ENCODE measurements at regions not wholly inside any gene's neighbourhood (a gene's known extent, or its start where the extent isn't known, plus 50 kb on each side); places are given as distances from the start of the nearest gene placed in this dataset.

DNA sequence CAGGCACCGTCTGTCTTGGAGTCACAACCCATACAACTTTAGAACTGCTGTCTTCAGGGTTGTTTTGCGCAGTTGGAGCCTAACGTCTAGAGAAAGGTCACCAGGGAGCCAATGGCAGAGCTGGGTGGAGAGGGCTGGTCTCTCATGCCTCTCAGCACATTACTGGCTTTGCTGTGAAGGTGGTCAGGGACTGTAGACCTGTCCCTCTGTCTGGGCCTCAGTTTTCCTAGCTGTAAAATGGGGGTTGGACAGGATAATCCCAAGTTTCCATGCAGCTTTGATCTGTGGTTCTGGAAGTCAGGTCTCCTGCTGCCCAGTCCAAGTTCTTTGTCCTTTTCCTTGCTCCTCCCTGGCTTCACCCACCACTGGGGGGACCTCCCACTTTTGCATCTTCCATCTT is 52.2 kb upstream of the EPB41L1 start:
- TF ChIP-seq, protein P1, sequence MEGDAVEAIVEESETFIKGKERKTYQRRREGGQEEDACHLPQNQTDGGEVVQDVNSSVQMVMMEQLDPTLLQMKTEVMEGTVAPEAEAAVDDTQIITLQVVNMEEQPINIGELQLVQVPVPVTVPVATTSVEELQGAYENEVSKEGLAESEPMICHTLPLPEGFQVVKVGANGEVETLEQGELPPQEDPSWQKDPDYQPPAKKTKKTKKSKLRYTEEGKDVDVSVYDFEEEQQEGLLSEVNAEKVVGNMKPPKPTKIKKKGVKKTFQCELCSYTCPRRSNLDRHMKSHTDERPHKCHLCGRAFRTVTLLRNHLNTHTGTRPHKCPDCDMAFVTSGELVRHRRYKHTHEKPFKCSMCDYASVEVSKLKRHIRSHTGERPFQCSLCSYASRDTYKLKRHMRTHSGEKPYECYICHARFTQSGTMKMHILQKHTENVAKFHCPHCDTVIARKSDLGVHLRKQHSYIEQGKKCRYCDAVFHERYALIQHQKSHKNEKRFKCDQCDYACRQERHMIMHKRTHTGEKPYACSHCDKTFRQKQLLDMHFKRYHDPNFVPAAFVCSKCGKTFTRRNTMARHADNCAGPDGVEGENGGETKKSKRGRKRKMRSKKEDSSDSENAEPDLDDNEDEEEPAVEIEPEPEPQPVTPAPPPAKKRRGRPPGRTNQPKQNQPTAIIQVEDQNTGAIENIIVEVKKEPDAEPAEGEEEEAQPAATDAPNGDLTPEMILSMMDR (optimal IDR thresholded peaks at IDR 0.05 in 1 of 3, IDR thresholded peaks at IDR 0.05 in 1 of 3, conservative IDR thresholded peaks at IDR 0.05 in 1 of 3; ENCODE audit: extremely low read depth in 1 of 3, insufficient read depth in 2 of 3, low read length in 3 of 3), result no peak
- TF ChIP-seq EZH2 (IDR thresholded peaks at IDR 0.05; ENCODE audit: low read length), result no peak
- Histone ChIP-seq H3K27ac (ENCODE audit: control insufficient read depth, insufficient read depth, low read length) (no peak overlapping the region), H3K9me1 (ENCODE audit: control insufficient read depth, extremely low read depth, insufficient read depth, low read length) (no peaks in the 10 kb centered on the region), H4K20me1 (ENCODE audit: control insufficient read depth, extremely low read depth, insufficient read depth, low read length) (no peaks in the 10 kb centered on the region), H3K9ac (ENCODE audit: control insufficient read depth, extremely low read depth, insufficient read depth, low read length) (no peak overlapping the region), H3K4me2 (ENCODE audit: control insufficient read depth, extremely low read depth, insufficient read depth, low read depth, low read length) (no peak overlapping the region), H3K4me3 (ENCODE audit: control insufficient read depth in 2 of 3, extremely low read depth in 1 of 3, insufficient read depth in 2 of 3, low read depth in 1 of 3, low read length in 3 of 3) (no peak overlapping the region), H3K27me3 (ENCODE audit: control insufficient read depth, extremely low read depth, insufficient read depth, low read length) (no peaks in the 10 kb centered on the region), H3K36me3 (ENCODE audit: control insufficient read depth in 2 of 2, extremely low read depth in 1 of 2, insufficient read depth in 2 of 2, low read length in 2 of 2) (no peaks in the 10 kb centered on the region), H2AFZ (ENCODE audit: control insufficient read depth, low read length) (no peak overlapping the region), H3K4me1 (ENCODE audit: control insufficient read depth, extremely low read depth, insufficient read depth, low read length) (peaks cover 11% of the 10 kb centered on the region), H3K79me2 (ENCODE audit: control insufficient read depth, insufficient read depth, low read length) (no peaks in the 10 kb centered on the region), H3K9me3 (ENCODE audit: control insufficient read depth, low read depth, low read length) (no peaks in the 10 kb centered on the region)
- DNase-seq (ENCODE audit: low read depth, low spot score) (no peak), FAIRE-seq (no peak)
- dilution Hi-C loops (cut with MboI; ENCODE audit: extremely low pct_ligation_motif_present, low sequenced_read_pairs), result no loop called here

DNA sequence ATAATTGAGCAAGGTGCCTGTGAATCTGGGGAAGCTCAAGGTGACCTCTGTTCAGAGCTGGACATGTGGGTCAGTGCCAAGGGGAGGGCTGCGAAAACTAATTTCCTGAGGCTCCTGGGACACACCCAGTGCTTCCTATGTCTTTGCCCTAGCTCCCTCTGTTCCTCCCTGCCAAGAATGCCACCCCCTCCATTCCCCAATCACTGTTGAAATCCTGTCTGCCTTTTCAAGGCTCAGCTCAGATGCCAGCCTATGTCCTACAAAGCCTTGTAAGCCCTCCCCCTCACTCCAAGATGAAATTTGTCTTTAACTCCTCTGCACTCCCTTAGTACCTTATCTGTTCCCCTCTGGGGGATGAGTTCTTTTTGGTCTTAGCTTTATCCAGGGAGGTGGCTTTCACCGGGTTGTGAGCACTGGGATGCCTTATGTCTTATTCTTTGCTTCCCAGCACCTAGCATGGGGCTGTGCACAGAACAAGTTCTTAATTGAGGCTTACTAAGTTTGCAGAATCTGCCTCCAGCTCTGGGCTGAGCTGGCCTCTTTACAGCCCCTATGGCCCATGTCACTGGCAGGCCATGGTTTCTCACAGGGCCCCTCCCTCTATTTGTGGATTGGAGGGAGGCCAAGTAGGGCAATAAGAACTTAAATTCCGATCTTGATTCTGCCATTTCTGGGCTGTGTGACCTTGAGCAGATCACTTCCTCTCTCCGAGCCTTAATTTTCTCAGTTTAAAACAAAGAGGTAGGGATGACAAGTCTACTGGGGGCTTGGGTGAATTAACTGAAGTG is 51.5 kb upstream of the EPB41L1 start:
- no peak overlapping the region for H3K4me2 ChIP-seq (ENCODE audit: control insufficient read depth, extremely low read depth, insufficient read depth, low read depth, low read length)

DNA sequence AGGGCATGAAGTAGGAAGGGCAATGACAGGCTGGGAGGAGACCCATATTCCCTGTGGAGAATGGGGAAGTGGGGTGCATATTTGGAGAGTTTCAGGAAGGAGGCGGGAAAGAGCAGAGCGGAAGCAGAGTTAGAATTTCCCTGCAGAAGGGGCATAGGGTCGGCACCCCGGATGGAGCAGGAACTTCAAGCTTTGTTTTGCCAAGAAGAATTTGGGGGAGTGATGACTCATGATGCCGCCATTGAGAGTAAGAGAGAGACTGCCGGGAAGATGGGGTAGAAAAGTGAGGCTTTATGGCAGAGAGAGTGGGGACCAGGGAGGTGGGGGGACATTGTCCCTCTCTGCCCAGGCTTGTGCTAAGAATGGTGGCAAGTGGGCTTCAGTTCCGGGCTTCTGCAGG is 50.3 kb upstream of the EPB41L1 start:
- no peak overlapping the region for H2AFZ ChIP-seq (ENCODE audit: control insufficient read depth, low read length)
- no peak overlapping the region for H3K4me2 ChIP-seq (ENCODE audit: control insufficient read depth, extremely low read depth, insufficient read depth, low read depth, low read length)
- no peaks in the 10 kb centered on the region for H4K20me1 ChIP-seq (ENCODE audit: control insufficient read depth, extremely low read depth, insufficient read depth, low read length)
- no peak overlapping the region for H3K9ac ChIP-seq (ENCODE audit: control insufficient read depth, extremely low read depth, insufficient read depth, low read length)
- dilution Hi-C loops (cut with MboI; ENCODE audit: extremely low pct_ligation_motif_present, low sequenced_read_pairs), result no loop called here
- H3K4me1 ChIP-seq (ENCODE audit: control insufficient read depth, extremely low read depth, insufficient read depth, low read length), result no peaks in the 10 kb centered on the region
- H3K27me3 ChIP-seq (ENCODE audit: control insufficient read depth, extremely low read depth, insufficient read depth, low read length), result no peaks in the 10 kb centered on the region
- no peak overlapping the region for H3K27ac ChIP-seq (ENCODE audit: control insufficient read depth, insufficient read depth, low read length)
- no peak overlapping the region for H3K4me3 ChIP-seq (ENCODE audit: control insufficient read depth in 2 of 3, extremely low read depth in 1 of 3, insufficient read depth in 2 of 3, low read depth in 1 of 3, low read length in 3 of 3)
- DNase-seq (ENCODE audit: low read depth, low spot score) (no peak), FAIRE-seq (no peak)
- H3K9me1 ChIP-seq (ENCODE audit: control insufficient read depth, extremely low read depth, insufficient read depth, low read length), result no peaks in the 10 kb centered on the region
- no peaks in the 10 kb centered on the region for H3K36me3 ChIP-seq (ENCODE audit: control insufficient read depth in 2 of 2, extremely low read depth in 1 of 2, insufficient read depth in 2 of 2, low read length in 2 of 2)
- H3K9me3 ChIP-seq (ENCODE audit: control insufficient read depth, low read depth, low read length), result no peaks in the 10 kb centered on the region
- H3K79me2 ChIP-seq (ENCODE audit: control insufficient read depth, insufficient read depth, low read length), result no peaks in the 10 kb centered on the region
- no peak for TF ChIP-seq EZH2 (IDR thresholded peaks at IDR 0.05; ENCODE audit: low read length)
- TF ChIP-seq, protein P1 (optimal IDR thresholded peaks at IDR 0.05 in 1 of 3, IDR thresholded peaks at IDR 0.05 in 1 of 3, conservative IDR thresholded peaks at IDR 0.05 in 1 of 3; ENCODE audit: extremely low read depth in 1 of 3, insufficient read depth in 2 of 3, low read length in 3 of 3), result no peak

More for the DNA sequence above, 51.5 kb upstream of the EPB41L1 start:
- H4K20me1 ChIP-seq (ENCODE audit: control insufficient read depth, extremely low read depth, insufficient read depth, low read length), result no peaks in the 10 kb centered on the region
- no peak overlapping the region for H3K9ac ChIP-seq (ENCODE audit: control insufficient read depth, extremely low read depth, insufficient read depth, low read length)
- FAIRE-seq (no peak), DNase-seq (ENCODE audit: low read depth, low spot score) (no peak)
- H3K9me1 ChIP-seq (ENCODE audit: control insufficient read depth, extremely low read depth, insufficient read depth, low read length), result no peaks in the 10 kb centered on the region
- dilution Hi-C loops (cut with MboI; ENCODE audit: extremely low pct_ligation_motif_present, low sequenced_read_pairs), result no loop called here
- H2AFZ ChIP-seq (ENCODE audit: control insufficient read depth, low read length), result no peak overlapping the region
- no peaks in the 10 kb centered on the region for H3K9me3 ChIP-seq (ENCODE audit: control insufficient read depth, low read depth, low read length)
- H3K79me2 ChIP-seq (ENCODE audit: control insufficient read depth, insufficient read depth, low read length), result no peaks in the 10 kb centered on the region
- TF ChIP-seq EZH2 (IDR thresholded peaks at IDR 0.05; ENCODE audit: low read length), result no peak
- peaks cover 4% of the 10 kb centered on the region for H3K4me1 ChIP-seq (ENCODE audit: control insufficient read depth, extremely low read depth, insufficient read depth, low read length)
- no peak overlapping the region for H3K27ac ChIP-seq (ENCODE audit: control insufficient read depth, insufficient read depth, low read length)
- H3K27me3 ChIP-seq (ENCODE audit: control insufficient read depth, extremely low read depth, insufficient read depth, low read length), result no peaks in the 10 kb centered on the region
- H3K4me3 ChIP-seq (ENCODE audit: control insufficient read depth in 2 of 3, extremely low read depth in 1 of 3, insufficient read depth in 2 of 3, low read depth in 1 of 3, low read length in 3 of 3), result no peak overlapping the region
- no peaks in the 10 kb centered on the region for H3K36me3 ChIP-seq (ENCODE audit: control insufficient read depth in 2 of 2, extremely low read depth in 1 of 2, insufficient read depth in 2 of 2, low read length in 2 of 2)

Data from keratinocyte (primary cell).